Islet precursor cell (in vitro differentiated cells): ENCODE measurements at regions not wholly inside any gene's neighbourhood (a gene's known extent, or its start where the extent isn't known, plus 50 kb on each side); places are given as distances from the start of the nearest gene placed in this dataset.

Experiments
- DNase-seq: peaks from one replicate; pipeline ENCODE4 v3.0.0-alpha.2; 2018

GRCh38 chr5:31137676-31138075 lies 55.8 kb upstream of the CDH6 start:
- no peak for DNase-seq

- no peak for DNase-seq
Measured at GRCh38 chr5:31135542-31135941, 57.9 kb upstream of the CDH6 start.

- DNase-seq = no peak
Measured at GRCh38 chr5:31133488-31133887, 60.0 kb upstream of the CDH6 start.

- no peak for DNase-seq
Measured at GRCh38 chr5:31131381-31131891, 62.0 kb upstream of the CDH6 start.

GRCh38 chr5:31130676-31131075 lies 62.8 kb upstream of the CDH6 start:
- DNase-seq = no peak

GRCh38 chr5:31124651-31125305 lies 68.7 kb upstream of the CDH6 start:
- DNase-seq = no peak

GRCh38 chr5:31124026-31124425 lies 69.5 kb upstream of the CDH6 start:
- DNase-seq = no peak

GRCh38 chr5:31122998-31123951 lies 70.2 kb upstream of the CDH6 start:
- no peak for DNase-seq

- DNase-seq = no peak
Measured at GRCh38 chr5:31121224-31121623, 72.3 kb upstream of the CDH6 start.

GRCh38 chr5:31120642-31120948 lies 72.9 kb upstream of the CDH6 start:
- no peak for DNase-seq

- no peak for DNase-seq
Measured at GRCh38 chr5:31119938-31120641, 73.4 kb upstream of the CDH6 start.

- DNase-seq = no peak
Measured at GRCh38 chr5:31116466-31117031, 76.9 kb upstream of the CDH6 start.

GRCh38 chr5:31114817-31115216 lies 78.7 kb upstream of the CDH6 start:
- no peak for DNase-seq

GRCh38 chr5:31113666-31114350 lies 79.7 kb upstream of the CDH6 start:
- no peak for DNase-seq

GRCh38 chr5:31113101-31113500 lies 80.4 kb upstream of the CDH6 start:
- DNase-seq = no peak

- no peak for DNase-seq
Measured at GRCh38 chr5:31107091-31107518, 86.4 kb upstream of the CDH6 start.

- DNase-seq = no peak
Measured at GRCh38 chr5:31106691-31107090, 86.8 kb upstream of the CDH6 start.

GRCh38 chr5:31106278-31106677 lies 87.2 kb upstream of the CDH6 start:
- no peak for DNase-seq

- no peak for DNase-seq
Measured at GRCh38 chr5:31104775-31105174, 88.7 kb upstream of the CDH6 start.

GRCh38 chr5:31100781-31101310 lies 92.6 kb upstream of the CDH6 start:
- DNase-seq = no peak

GRCh38 chr5:31100047-31100575 lies 93.4 kb upstream of the CDH6 start:
- DNase-seq = no peak

GRCh38 chr5:31098811-31099210 lies 94.7 kb upstream of the CDH6 start:
- DNase-seq = no peak
